ENCODE measurements at regions not wholly inside any gene's neighbourhood (a gene's known extent, or its start where the extent isn't known, plus 50 kb on each side); places are given as distances from the start of the nearest gene placed in this dataset.

DNA sequence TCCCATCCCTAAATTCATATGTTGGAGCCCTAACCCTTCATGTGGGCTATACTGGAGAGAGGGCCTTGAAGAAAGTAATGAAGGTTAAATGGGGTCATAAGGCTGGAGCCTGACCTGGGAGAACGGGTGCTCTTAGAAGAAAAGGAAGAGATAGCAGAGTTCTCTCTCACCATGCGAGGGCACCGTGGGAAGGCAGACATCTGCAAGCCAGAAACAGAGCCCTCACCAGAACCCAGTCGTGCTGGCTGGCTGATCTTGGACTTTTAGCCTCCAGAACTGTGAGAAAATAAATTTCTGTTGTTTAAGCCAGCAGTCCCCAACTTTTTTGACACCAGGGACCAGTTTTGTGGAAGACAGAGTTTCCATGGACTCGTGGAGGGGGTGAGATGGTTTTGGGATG, 149.3 kb downstream of the ATP23 start:
- TF ChIP-seq EZH2 (IDR thresholded peaks at IDR 0.05; ENCODE audit: borderline replicate concordance, insufficient read depth, low read depth, low read length, poor library complexity, severe bottlenecking) = no peak
- TF ChIP-seq, protein P1, sequence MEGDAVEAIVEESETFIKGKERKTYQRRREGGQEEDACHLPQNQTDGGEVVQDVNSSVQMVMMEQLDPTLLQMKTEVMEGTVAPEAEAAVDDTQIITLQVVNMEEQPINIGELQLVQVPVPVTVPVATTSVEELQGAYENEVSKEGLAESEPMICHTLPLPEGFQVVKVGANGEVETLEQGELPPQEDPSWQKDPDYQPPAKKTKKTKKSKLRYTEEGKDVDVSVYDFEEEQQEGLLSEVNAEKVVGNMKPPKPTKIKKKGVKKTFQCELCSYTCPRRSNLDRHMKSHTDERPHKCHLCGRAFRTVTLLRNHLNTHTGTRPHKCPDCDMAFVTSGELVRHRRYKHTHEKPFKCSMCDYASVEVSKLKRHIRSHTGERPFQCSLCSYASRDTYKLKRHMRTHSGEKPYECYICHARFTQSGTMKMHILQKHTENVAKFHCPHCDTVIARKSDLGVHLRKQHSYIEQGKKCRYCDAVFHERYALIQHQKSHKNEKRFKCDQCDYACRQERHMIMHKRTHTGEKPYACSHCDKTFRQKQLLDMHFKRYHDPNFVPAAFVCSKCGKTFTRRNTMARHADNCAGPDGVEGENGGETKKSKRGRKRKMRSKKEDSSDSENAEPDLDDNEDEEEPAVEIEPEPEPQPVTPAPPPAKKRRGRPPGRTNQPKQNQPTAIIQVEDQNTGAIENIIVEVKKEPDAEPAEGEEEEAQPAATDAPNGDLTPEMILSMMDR (IDR thresholded peaks at IDR 0.05) = no peak
- no peak overlapping the region for H3K27ac Mint-ChIP-seq
- H3K4me2 ChIP-seq (replicated peaks; ENCODE audit: low read depth, low read length, poor library complexity, severe bottlenecking) = no peak overlapping the region
- no peaks in the 10 kb centered on the region for H3K9me3 ChIP-seq (ENCODE audit: control extremely low read depth in 1 of 3, control insufficient read depth in 2 of 3, insufficient read depth in 1 of 3, low read length in 2 of 3)
- H3K27me3 Mint-ChIP-seq = peaks cover 19% of the 10 kb centered on the region
- H3K79me2 ChIP-seq (ENCODE audit: control insufficient read depth, insufficient read depth, low read length) = no peaks in the 10 kb centered on the region
- no peaks in the 10 kb centered on the region for H4K20me1 ChIP-seq (ENCODE audit: control insufficient read depth, insufficient read depth, low read length, poor library complexity, severe bottlenecking)
- no peaks in the 10 kb centered on the region for H3K4me1 ChIP-seq (ENCODE audit: control insufficient read depth in 2 of 2, insufficient read depth in 2 of 2, low read length in 2 of 2)
- H3K9me3 Mint-ChIP-seq (ENCODE audit: insufficient read depth) = no peaks in the 10 kb centered on the region
- ATAC-seq (ENCODE audit: low read depth) = no peak
- H3K4me1 Mint-ChIP-seq = no peaks in the 10 kb centered on the region
- no peak overlapping the region for H3K4me3 ChIP-seq (ENCODE audit: control extremely low read depth in 1 of 5, extremely low read depth in 1 of 5, insufficient read depth in 1 of 5, low read depth in 2 of 5, low read length in 4 of 5)
- H3K4me3 Mint-ChIP-seq = no peak overlapping the region
- no peak for DNase-seq
- peaks cover 0 to 5% (median 0%) of the 10 kb centered on the region in 4 experiments for H3K27me3 ChIP-seq (replicated peaks in 1 of 4; ENCODE audit: control extremely low read depth in 1 of 4, control insufficient read depth in 3 of 4, insufficient read depth in 4 of 4, low read length in 3 of 4)
- no peak overlapping the region for H3K27ac ChIP-seq (ENCODE audit: low read length in 2 of 2)
- CTCF ChIA-PET = no interaction called here
- no peaks in the 10 kb centered on the region for H3K36me3 ChIP-seq (replicated peaks in 1 of 2; ENCODE audit: control extremely low read depth in 1 of 2, control insufficient read depth in 1 of 2, extremely low read depth in 1 of 2, insufficient read depth in 2 of 2, low read length in 1 of 2)
- POLR2A ChIA-PET = no interaction called here
- H2AFZ ChIP-seq (ENCODE audit: insufficient read depth, low read depth, low read length, poor library complexity, severe bottlenecking) = no peak overlapping the region
- WGBS (ENCODE audit: insufficient coverage) = 63% methylated on average over 4 of the region's 5 CpGs
- intact Hi-C loops (cut with micrococcal nuclease) = no loop called here
- no peak overlapping the region for H3K9ac ChIP-seq (ENCODE audit: low read length)

DNA sequence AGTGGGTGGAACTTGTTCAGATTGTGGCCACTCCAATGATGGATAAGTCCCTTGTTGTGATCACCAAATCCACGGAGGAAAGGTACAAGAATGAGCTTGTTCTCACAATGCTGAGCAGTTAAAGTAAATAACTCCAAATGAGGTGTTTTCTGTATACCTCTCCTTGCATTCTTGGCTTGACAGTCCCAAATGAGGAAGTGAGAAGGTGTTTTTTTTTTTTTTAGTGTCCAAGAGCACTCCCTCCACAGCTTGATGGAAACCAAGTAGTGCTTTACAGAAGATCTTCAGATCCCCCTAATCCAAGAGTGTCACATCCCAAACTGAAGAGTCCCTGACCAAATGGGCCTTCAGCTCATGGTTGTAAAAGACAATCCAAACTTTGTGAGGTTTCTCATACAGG, 153.6 kb downstream of the ATP23 start:
- no peak overlapping the region for H3K4me3 Mint-ChIP-seq
- H3K9ac ChIP-seq (ENCODE audit: low read length) = no peak overlapping the region
- H3K27me3 Mint-ChIP-seq = peaks cover 17% of the 10 kb centered on the region
- ChIA-PET POLR2A (no interaction called here), CTCF (no interaction called here)
- no peaks in the 10 kb centered on the region for H3K4me1 ChIP-seq (ENCODE audit: control insufficient read depth in 2 of 2, insufficient read depth in 2 of 2, low read length in 2 of 2)
- intact Hi-C loops (cut with micrococcal nuclease) = no loop called here
- H3K79me2 ChIP-seq (ENCODE audit: control insufficient read depth, insufficient read depth, low read length) = no peaks in the 10 kb centered on the region
- WGBS (ENCODE audit: insufficient coverage) = 100% methylated on average over 1 of the region's 1 CpG
- no peaks in the 10 kb centered on the region for H3K9me3 ChIP-seq (ENCODE audit: control extremely low read depth in 1 of 3, control insufficient read depth in 2 of 3, insufficient read depth in 1 of 3, low read length in 2 of 3)
- H3K27me3 ChIP-seq (replicated peaks in 1 of 4; ENCODE audit: control extremely low read depth in 1 of 4, control insufficient read depth in 3 of 4, insufficient read depth in 4 of 4, low read length in 3 of 4) = no peaks in the 10 kb centered on the region
- H4K20me1 ChIP-seq (ENCODE audit: control insufficient read depth, insufficient read depth, low read length, poor library complexity, severe bottlenecking) = no peaks in the 10 kb centered on the region
- TF ChIP-seq EZH2 (IDR thresholded peaks at IDR 0.05; ENCODE audit: borderline replicate concordance, insufficient read depth, low read depth, low read length, poor library complexity, severe bottlenecking) = no peak
- TF ChIP-seq, protein P1 (IDR thresholded peaks at IDR 0.05) = no peak
- H2AFZ ChIP-seq (ENCODE audit: insufficient read depth, low read depth, low read length, poor library complexity, severe bottlenecking) = no peak overlapping the region
- no peak overlapping the region for H3K27ac Mint-ChIP-seq
- H3K4me1 Mint-ChIP-seq = no peaks in the 10 kb centered on the region
- no peak overlapping the region for H3K4me2 ChIP-seq (replicated peaks; ENCODE audit: low read depth, low read length, poor library complexity, severe bottlenecking)
- H3K36me3 ChIP-seq (replicated peaks in 1 of 2; ENCODE audit: control extremely low read depth in 1 of 2, control insufficient read depth in 1 of 2, extremely low read depth in 1 of 2, insufficient read depth in 2 of 2, low read length in 1 of 2) = no peaks in the 10 kb centered on the region
- no peak overlapping the region for H3K4me3 ChIP-seq (ENCODE audit: control extremely low read depth in 1 of 5, extremely low read depth in 1 of 5, insufficient read depth in 1 of 5, low read depth in 2 of 5, low read length in 4 of 5)
- ATAC-seq (ENCODE audit: low read depth) (no peak), DNase-seq (no peak)
- H3K9me3 Mint-ChIP-seq (ENCODE audit: insufficient read depth) = no peaks in the 10 kb centered on the region
- no peak overlapping the region for H3K27ac ChIP-seq (ENCODE audit: low read length in 2 of 2)

Data from B cell (primary cell).